ENCODE measurements at regions not wholly inside any gene's neighbourhood (a gene's known extent, or its start where the extent isn't known, plus 50 kb on each side); places are given as distances from the start of the nearest gene placed in this dataset.
A peak's percentile ranks its signal among the peaks of the same experiment; 100 is the strongest.

- peaks cover 8 to 15% (median 10%) of the 10 kb centered on the region in 3 donors for H3K4me1 Mint-ChIP-seq
- peak overlapping the region in 1 of 6 donors; percentile 27 for H3K27ac Mint-ChIP-seq
- ATAC-seq (ENCODE audit: low read depth in 2 of 2) (no peak), DNase-seq (no peak)
- H3K36me3 Mint-ChIP-seq = no peaks in the 10 kb centered on the region
- H3K9me3 Mint-ChIP-seq = peaks cover 0 to 7% (median 1%) of the 10 kb centered on the region in 7 donors
- peaks cover 0 to 2% (median 0%) of the 10 kb centered on the region in 3 donors for H3K27me3 Mint-ChIP-seq
- H3K4me3 Mint-ChIP-seq = no peak overlapping the region
Measured at GRCh38 chr1:185409763-185410528, 92.9 kb upstream of the IVNS1ABP start.

DNA sequence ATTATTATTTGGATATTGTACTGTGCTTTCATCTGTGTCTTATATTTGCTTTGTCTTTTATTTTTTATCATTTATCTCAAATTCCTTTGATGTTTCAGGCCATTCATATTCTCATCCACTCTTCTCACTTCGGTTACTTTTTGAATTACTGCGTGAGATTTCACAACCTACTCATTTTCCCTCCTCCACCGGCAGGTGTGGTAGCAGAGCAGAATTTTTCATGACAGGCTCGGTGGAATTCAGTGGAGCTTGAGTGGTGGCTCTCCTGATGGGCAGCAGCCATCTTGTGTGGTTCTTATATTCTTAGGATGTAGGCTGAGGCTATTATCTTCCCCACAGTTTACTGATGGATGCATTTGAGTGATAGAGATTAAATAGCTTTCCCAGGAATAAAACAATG, 92.3 kb upstream of the IVNS1ABP start:
- ATAC-seq (ENCODE audit: low read depth in 2 of 2) (no peak), DNase-seq (no peak)
- Mint-ChIP-seq H3K27me3 (peaks cover 0 to 8% (median 5%) of the 10 kb centered on the region in 3 donors), H3K9me3 (peaks cover 0 to 7% (median 1%) of the 10 kb centered on the region in 7 donors), H3K36me3 (no peaks in the 10 kb centered on the region), H3K27ac (no peak overlapping the region), H3K4me3 (no peak overlapping the region), H3K4me1 (peaks cover 10 to 20% (median 14%) of the 10 kb centered on the region in 3 donors)

GRCh38 chr1:185408700-185409270, 91.7 kb upstream of the IVNS1ABP start:
- ATAC-seq (ENCODE audit: low read depth in 2 of 2) = peak in 1 of 2 donors; percentile 37
- H3K4me1 Mint-ChIP-seq = peaks cover 10 to 20% (median 15%) of the 10 kb centered on the region in 3 donors
- peaks cover 0 to 10% (median 5%) of the 10 kb centered on the region in 3 donors for H3K27me3 Mint-ChIP-seq
- peak; percentile 0 for DNase-seq
- no peak overlapping the region for H3K4me3 Mint-ChIP-seq
- no peaks in the 10 kb centered on the region for H3K36me3 Mint-ChIP-seq
- peaks cover 0 to 7% (median 1%) of the 10 kb centered on the region in 7 donors for H3K9me3 Mint-ChIP-seq
- H3K27ac Mint-ChIP-seq = peak overlapping the region in 1 of 6 donors; percentile 8

DNA sequence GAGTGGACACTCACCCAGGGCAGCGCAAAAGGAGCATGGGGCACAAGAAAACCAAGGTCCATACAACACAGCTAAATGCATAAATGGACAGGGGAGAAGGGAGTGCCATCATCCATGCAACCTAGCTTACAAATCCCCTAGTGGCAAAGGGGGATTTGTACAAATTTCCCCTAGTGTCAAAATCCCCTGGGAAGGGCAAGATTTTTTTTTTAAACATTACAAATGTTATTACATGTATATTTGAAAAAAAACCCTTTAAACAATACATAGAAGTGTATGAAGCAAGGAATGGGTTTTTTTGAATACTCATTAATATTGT, 89.6 kb upstream of the IVNS1ABP start:
- peak overlapping the region in 1 of 6 donors; percentile 16 for H3K27ac Mint-ChIP-seq
- H3K9me3 Mint-ChIP-seq = peaks cover 0 to 7% (median 1%) of the 10 kb centered on the region in 7 donors
- no peak overlapping the region for H3K4me3 Mint-ChIP-seq
- no peaks in the 10 kb centered on the region for H3K36me3 Mint-ChIP-seq
- DNase-seq (no peak), ATAC-seq (ENCODE audit: low read depth in 2 of 2) (peak in 1 of 2 donors; percentile 42)
- H3K27me3 Mint-ChIP-seq = peaks cover 0 to 18% (median 17%) of the 10 kb centered on the region in 3 donors
- peaks cover 10 to 20% (median 20%) of the 10 kb centered on the region in 3 donors for H3K4me1 Mint-ChIP-seq

DNA sequence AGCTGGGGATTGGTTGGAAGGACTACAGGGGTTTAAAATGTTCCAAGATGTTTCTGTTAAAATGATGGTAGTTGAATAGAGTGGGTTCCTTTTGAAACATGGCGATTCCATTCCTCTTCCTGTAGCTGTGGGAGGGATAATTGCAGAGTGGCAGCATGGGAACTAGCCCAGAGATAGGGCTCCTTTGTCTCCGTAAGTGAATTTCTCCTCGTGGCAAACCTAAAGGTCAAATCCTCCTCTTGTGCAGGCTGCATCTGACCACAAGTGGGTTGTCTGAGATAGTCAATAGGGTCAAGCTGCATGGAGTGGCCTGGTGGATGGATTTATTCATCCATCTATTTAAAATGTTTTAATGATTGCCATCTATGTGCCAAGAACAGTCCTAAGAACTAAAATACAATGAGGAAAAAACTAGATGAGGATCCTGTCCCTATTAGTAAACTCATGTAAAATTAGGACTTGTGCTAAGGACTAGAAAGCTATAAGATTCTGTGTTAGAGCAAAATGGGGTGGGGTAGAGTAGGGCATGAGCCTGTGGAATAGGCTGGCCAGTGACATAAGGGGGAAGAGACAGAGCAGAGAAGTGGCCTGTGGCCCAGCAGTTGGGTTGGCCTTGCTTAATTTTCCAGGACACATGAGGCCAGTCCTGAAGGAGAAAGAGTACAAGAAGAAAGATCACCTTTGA, 89.1 kb upstream of the IVNS1ABP start:
- Mint-ChIP-seq H3K9me3 (peaks cover 0 to 7% (median 1%) of the 10 kb centered on the region in 7 donors), H3K4me1 (peaks cover 10 to 20% (median 20%) of the 10 kb centered on the region in 3 donors), H3K27me3 (peaks cover 0 to 18% (median 17%) of the 10 kb centered on the region in 3 donors), H3K36me3 (no peaks in the 10 kb centered on the region), H3K27ac (peak overlapping the region in 1 of 6 donors; percentile 16), H3K4me3 (no peak overlapping the region)
- DNase-seq = no peak
- no peak for ATAC-seq (ENCODE audit: low read depth in 2 of 2)

- Mint-ChIP-seq H3K9me3 (peaks cover 0 to 7% (median 1%) of the 10 kb centered on the region in 7 donors), H3K4me3 (no peak overlapping the region), H3K27me3 (peaks cover 0 to 18% (median 17%) of the 10 kb centered on the region in 3 donors)
Measured at GRCh38 chr1:185404907-185405568, 88.0 kb upstream of the IVNS1ABP start.

GRCh38 chr1:185404291-185404690, 87.2 kb upstream of the IVNS1ABP start:
- H3K27ac Mint-ChIP-seq = no peak overlapping the region
- peaks cover 0 to 18% (median 17%) of the 10 kb centered on the region in 3 donors for H3K27me3 Mint-ChIP-seq
- H3K4me3 Mint-ChIP-seq = no peak overlapping the region
- no peak for DNase-seq
- ATAC-seq (ENCODE audit: low read depth in 2 of 2) = no peak
- peaks cover 9 to 19% (median 18%) of the 10 kb centered on the region in 3 donors for H3K4me1 Mint-ChIP-seq
- H3K36me3 Mint-ChIP-seq = no peaks in the 10 kb centered on the region
- peaks cover 0 to 7% (median 1%) of the 10 kb centered on the region in 7 donors for H3K9me3 Mint-ChIP-seq

More at GRCh38 chr1:185404907-185405568, 88.0 kb upstream of the IVNS1ABP start:
- peak overlapping the region in 1 of 6 donors; percentile 61 for H3K27ac Mint-ChIP-seq
- no peak for DNase-seq
- no peak for ATAC-seq (ENCODE audit: low read depth in 2 of 2)
- no peaks in the 10 kb centered on the region for H3K36me3 Mint-ChIP-seq
- H3K4me1 Mint-ChIP-seq = peaks cover 10 to 20% (median 20%) of the 10 kb centered on the region in 3 donors

DNA sequence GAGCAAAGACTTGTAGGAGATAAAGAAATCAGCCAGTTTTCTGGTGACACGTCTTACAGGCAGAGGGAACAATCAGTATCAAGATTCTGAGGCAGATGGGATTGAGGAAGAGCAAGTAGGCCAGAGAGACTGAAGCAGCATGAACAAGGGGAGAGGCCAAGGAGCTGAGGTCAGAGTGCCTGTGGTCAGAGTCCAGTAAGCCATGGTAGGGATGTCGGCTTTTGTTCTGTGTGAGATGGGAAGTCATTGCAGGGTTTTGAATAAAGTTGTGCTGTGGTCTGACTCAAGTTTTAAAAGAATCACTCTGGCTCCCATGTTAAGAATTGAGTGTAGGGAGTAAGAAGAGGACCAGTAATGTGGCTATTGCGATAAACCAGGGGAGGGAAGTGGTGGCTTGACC, 85.9 kb upstream of the IVNS1ABP start:
- no peak overlapping the region for H3K27ac Mint-ChIP-seq
- no peak for DNase-seq
- peaks cover 0 to 12% (median 5%) of the 10 kb centered on the region in 3 donors for H3K4me1 Mint-ChIP-seq
- ATAC-seq (ENCODE audit: low read depth in 2 of 2) = no peak
- H3K27me3 Mint-ChIP-seq = peaks cover 0 to 18% (median 17%) of the 10 kb centered on the region in 3 donors
- H3K4me3 Mint-ChIP-seq = no peak overlapping the region
- H3K36me3 Mint-ChIP-seq = no peaks in the 10 kb centered on the region
- H3K9me3 Mint-ChIP-seq = peaks cover 0 to 7% (median 0%) of the 10 kb centered on the region in 7 donors

GRCh38 chr1:185401019-185401418, 84.0 kb upstream of the IVNS1ABP start:
- H3K27ac Mint-ChIP-seq = no peak overlapping the region
- DNase-seq (no peak), ATAC-seq (ENCODE audit: low read depth in 2 of 2) (no peak)
- H3K4me1 Mint-ChIP-seq = peaks cover 0 to 12% (median 5%) of the 10 kb centered on the region in 3 donors
- H3K36me3 Mint-ChIP-seq = no peaks in the 10 kb centered on the region
- peaks cover 0 to 18% (median 17%) of the 10 kb centered on the region in 3 donors for H3K27me3 Mint-ChIP-seq
- no peak overlapping the region for H3K4me3 Mint-ChIP-seq
- H3K9me3 Mint-ChIP-seq = peaks cover 0 to 6% (median 0%) of the 10 kb centered on the region in 7 donors

DNA sequence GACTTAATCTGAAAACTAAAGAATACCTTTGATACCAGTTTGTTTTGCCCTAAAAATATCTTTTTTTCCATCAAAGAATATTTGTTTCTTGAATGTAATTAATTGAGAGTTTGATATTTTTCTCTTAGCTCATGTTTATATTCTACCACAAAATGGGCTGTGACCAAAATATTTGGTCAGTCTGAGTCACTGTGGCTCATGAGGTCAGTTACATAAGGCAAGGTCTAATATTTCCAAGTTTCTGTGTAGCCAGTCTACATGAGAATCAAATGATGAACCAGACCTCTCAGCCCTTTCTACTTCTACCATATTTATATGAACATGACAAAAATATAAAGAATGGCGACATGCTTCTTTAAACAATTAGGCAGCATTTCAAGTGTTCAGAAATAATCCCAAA, 83.0 kb upstream of the IVNS1ABP start:
- H3K36me3 Mint-ChIP-seq = no peaks in the 10 kb centered on the region
- DNase-seq (no peak), ATAC-seq (ENCODE audit: low read depth in 2 of 2) (no peak)
- peaks cover 0 to 18% (median 16%) of the 10 kb centered on the region in 3 donors for H3K27me3 Mint-ChIP-seq
- H3K4me1 Mint-ChIP-seq = peaks cover 0 to 12% (median 5%) of the 10 kb centered on the region in 3 donors
- no peak overlapping the region for H3K4me3 Mint-ChIP-seq
- H3K9me3 Mint-ChIP-seq = peaks cover 0 to 6% (median 0%) of the 10 kb centered on the region in 7 donors
- no peak overlapping the region for H3K27ac Mint-ChIP-seq

DNA sequence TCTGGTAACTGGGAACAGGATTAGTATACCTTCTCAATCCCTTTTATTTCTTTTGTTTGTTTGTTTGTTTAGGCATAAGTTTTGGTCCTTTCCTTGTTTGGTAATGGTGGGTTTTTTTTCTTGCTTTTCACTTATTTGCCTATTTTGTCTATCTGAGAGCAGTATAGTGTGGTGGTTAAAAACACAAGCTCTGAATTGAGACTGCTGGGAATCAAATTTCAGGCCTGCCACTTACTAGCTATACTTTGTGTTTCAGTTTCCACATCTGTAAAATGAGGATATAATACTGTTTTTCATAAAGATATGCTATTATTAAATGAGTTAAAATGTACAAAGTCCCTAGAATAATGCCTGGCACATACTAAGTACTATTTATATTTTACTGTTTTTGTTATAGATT, 81.6 kb upstream of the IVNS1ABP start:
- H3K27me3 Mint-ChIP-seq = peaks cover 0 to 12% (median 7%) of the 10 kb centered on the region in 3 donors
- no peak overlapping the region for H3K4me3 Mint-ChIP-seq
- no peak for ATAC-seq (ENCODE audit: low read depth in 2 of 2)

GRCh38 chr1:185398022-185398421, 81.0 kb upstream of the IVNS1ABP start:
- peaks cover 0 to 6% (median 0%) of the 10 kb centered on the region in 7 donors for H3K9me3 Mint-ChIP-seq
- DNase-seq = no peak
- H3K4me3 Mint-ChIP-seq = no peak overlapping the region
- peaks cover 0 to under 1% (median 0%) of the 10 kb centered on the region in 3 donors for H3K4me1 Mint-ChIP-seq
- no peaks in the 10 kb centered on the region for H3K36me3 Mint-ChIP-seq
- no peak overlapping the region for H3K27ac Mint-ChIP-seq
- no peak for ATAC-seq (ENCODE audit: low read depth in 2 of 2)
- peaks cover 0 to 6% (median 2%) of the 10 kb centered on the region in 3 donors for H3K27me3 Mint-ChIP-seq

More for the DNA sequence above, 81.6 kb upstream of the IVNS1ABP start:
- DNase-seq = no peak
- Mint-ChIP-seq H3K36me3 (no peaks in the 10 kb centered on the region), H3K9me3 (peaks cover 0 to 6% (median 0%) of the 10 kb centered on the region in 7 donors), H3K27ac (no peak overlapping the region), H3K4me1 (peaks cover 0 to 5% (median 0%) of the 10 kb centered on the region in 3 donors)

DNA sequence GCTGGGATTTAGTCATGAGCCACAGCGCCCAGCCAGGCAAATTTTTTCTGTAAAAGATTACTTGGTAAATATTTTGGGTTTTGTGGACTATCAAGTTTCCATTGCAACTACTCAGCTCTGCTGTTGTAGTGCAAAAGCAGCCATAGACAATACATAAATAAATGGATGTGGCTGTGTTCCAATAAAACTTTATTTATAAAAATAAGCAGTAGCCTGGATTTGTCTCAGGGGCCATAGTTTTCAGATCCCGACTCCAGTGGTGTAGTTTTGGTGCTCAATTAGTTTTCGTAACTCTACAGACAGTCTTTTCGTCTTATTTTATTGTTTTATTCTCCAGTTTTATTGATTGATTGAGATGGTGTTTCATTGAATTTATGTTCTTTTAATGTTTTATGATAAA, 80.1 kb upstream of the IVNS1ABP start:
- H3K27me3 Mint-ChIP-seq = no peaks in the 10 kb centered on the region
- no peak for ATAC-seq (ENCODE audit: low read depth in 2 of 2)
- H3K9me3 Mint-ChIP-seq = peaks cover 0 to 6% (median 0%) of the 10 kb centered on the region in 7 donors
- no peak overlapping the region for H3K27ac Mint-ChIP-seq
- no peaks in the 10 kb centered on the region for H3K36me3 Mint-ChIP-seq
- DNase-seq = no peak
- no peaks in the 10 kb centered on the region for H3K4me1 Mint-ChIP-seq
- H3K4me3 Mint-ChIP-seq = no peak overlapping the region

All from naive B cell (primary cell).